OCI-LY1 (cell line): ENCODE measurements at regions not wholly inside any gene's neighbourhood (a gene's known extent, or its start where the extent isn't known, plus 50 kb on each side); places are given as distances from the start of the nearest gene placed in this dataset.

Experiments
- EZH2 ChIP-seq: fragments of 200-600 bp; sonication (generic), shearing (Covaris generic); IDR thresholded peaks from 2 replicates; pipeline ENCODE4 v1.8.0; 2017; ENCODE audit warnings: borderline replicate concordance, mixed run types, mild to moderate bottlenecking, antibody characterized with exemption, low read length, moderate library complexity, mixed read lengths
- TF ChIP-seq, protein P1 (sequence below): fragments of 200-600 bp; sonication (generic), shearing (Covaris generic); IDR thresholded peaks from 2 replicates; pipeline ENCODE4 v1.5.1; 2017; ENCODE audit warnings: mild to moderate bottlenecking, antibody characterized with exemption, low read length, moderate library complexity, mixed read lengths

DNA sequence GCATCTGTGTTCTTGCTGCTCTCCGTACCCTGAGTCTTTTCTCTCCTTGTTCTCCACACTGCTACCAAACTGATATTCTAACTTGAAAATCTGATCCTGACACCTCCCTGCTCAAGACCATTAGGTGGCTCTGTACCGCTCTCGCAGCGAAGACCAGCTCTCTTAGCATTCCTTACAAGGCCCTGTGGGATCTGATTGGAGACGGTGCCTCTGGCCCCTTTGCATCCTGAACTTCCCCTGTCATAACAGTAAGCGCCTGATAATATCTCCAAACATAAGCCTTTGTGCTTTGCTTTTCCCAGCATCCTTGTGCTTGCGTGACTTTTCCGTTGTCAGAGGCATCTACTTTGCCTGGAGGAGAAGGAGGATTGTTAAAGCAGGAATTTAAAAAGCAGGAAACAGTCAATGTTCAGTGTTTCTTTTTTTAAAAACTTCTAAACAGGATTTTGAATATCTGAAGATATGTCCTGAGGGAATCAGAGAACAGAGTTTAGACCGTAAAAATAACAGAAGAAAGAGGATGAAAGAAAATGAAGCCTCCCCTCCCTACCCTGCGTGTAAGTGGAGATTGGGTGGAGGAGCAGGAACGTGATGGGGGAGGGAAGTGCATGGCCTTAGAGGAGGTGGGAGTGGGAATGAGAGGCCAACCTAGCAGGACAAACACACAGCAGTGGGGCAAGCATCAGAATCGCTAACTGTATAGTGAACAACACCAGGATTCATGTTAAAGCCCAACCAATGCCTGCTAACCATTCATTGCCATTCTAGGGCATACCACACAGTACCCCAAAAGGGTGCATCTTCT, 89.2 kb upstream of the STMND1 start:
- TF ChIP-seq, protein P1, sequence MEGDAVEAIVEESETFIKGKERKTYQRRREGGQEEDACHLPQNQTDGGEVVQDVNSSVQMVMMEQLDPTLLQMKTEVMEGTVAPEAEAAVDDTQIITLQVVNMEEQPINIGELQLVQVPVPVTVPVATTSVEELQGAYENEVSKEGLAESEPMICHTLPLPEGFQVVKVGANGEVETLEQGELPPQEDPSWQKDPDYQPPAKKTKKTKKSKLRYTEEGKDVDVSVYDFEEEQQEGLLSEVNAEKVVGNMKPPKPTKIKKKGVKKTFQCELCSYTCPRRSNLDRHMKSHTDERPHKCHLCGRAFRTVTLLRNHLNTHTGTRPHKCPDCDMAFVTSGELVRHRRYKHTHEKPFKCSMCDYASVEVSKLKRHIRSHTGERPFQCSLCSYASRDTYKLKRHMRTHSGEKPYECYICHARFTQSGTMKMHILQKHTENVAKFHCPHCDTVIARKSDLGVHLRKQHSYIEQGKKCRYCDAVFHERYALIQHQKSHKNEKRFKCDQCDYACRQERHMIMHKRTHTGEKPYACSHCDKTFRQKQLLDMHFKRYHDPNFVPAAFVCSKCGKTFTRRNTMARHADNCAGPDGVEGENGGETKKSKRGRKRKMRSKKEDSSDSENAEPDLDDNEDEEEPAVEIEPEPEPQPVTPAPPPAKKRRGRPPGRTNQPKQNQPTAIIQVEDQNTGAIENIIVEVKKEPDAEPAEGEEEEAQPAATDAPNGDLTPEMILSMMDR, result no peak
- TF ChIP-seq EZH2, result no peak
